ENCODE measurements at regions not wholly inside any gene's neighbourhood (a gene's known extent, or its start where the extent isn't known, plus 50 kb on each side); places are given as distances from the start of the nearest gene placed in this dataset.
A peak's percentile ranks its signal among the peaks of the same experiment; 100 is the strongest.

DNA sequence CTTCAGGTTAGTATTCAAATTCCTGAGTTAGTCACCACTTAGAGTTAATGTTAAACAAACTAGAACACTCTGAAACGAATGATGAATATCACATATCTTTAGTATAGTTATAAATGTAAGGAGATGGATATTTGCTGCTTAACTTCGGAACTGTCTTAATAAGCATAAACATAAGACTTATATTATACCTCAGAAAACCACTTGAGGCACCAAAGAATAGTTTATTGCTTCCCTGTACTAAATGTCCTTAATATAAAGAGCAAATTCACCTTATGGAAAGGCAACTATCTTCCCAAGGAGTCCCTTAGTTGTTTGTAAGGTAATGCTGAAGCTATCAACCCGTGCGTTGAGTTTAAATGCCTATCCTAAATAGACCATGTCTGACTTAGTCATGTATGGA is 300.0 kb upstream of the ADAMTSL1 start:
- TF ChIP-seq CTCF (conservative IDR thresholded peaks at IDR 0.05), result peak; percentile 25; the same call in 1 of the 2 replicates
- TF ChIP-seq ZFX (IDR thresholded peaks at IDR 0.05), result no peak
- H3K27ac ChIP-seq, result no peak overlapping the region

DNA sequence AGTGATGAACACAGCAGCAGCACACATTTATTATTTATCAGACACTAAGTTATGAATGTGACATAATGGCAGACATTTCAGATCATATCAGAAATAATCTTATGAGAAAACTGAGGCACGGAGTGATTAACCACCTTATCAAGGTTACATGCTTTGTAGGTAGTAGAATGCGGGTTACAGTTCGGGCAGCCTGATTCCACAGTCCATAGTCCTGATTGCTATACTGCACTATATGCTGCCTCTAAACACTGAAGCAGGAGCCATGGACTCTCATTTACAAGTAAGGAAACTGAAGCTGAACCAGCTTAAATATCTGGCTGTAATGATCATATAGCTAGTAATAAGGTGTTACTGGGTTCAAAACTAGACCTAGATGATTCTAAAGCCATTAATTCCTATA is 291.3 kb upstream of the ADAMTSL1 start:
- TF ChIP-seq ZFX (IDR thresholded peaks at IDR 0.05) (no peak), CTCF (conservative IDR thresholded peaks at IDR 0.05) (no peak)
- no peak overlapping the region for H3K27ac ChIP-seq

- H3K27ac ChIP-seq, result no peak overlapping the region
- TF ChIP-seq CTCF (conservative IDR thresholded peaks at IDR 0.05), result no peak
- TF ChIP-seq ZFX (IDR thresholded peaks at IDR 0.05), result no peak
Measured at GRCh38 chr9:18183974-18184373, 290.0 kb upstream of the ADAMTSL1 start.

GRCh38 chr9:18184401-18184800 is 289.6 kb upstream of the ADAMTSL1 start:
- TF ChIP-seq CTCF (conservative IDR thresholded peaks at IDR 0.05) (no peak), ZFX (IDR thresholded peaks at IDR 0.05) (no peak)
- H3K27ac ChIP-seq, result no peak overlapping the region

GRCh38 chr9:18185196-18185595 is 288.8 kb upstream of the ADAMTSL1 start:
- TF ChIP-seq CTCF (conservative IDR thresholded peaks at IDR 0.05) (no peak), ZFX (IDR thresholded peaks at IDR 0.05) (no peak)
- H3K27ac ChIP-seq, result no peak overlapping the region

DNA sequence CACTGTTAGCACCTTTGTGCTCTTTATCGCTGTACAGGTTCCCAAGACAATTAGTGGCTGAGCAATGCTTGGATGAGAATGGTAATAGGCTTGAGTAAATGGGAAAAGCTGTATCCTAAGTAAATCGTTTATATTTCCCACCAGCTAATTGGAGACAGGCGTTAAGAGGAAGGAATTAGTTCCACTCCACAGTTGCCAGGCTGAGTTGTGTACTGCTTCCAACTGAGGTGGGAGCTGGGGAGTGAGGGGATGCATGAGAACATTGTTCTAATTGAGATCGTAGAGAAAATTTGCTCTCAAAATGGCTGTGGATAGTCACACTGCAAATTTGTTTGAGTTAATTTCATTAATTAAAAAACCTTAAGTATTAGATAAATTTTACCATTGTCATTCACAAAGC is 285.0 kb upstream of the ADAMTSL1 start:
- no peak overlapping the region for H3K27ac ChIP-seq
- no peak for TF ChIP-seq CTCF (conservative IDR thresholded peaks at IDR 0.05)
- TF ChIP-seq ZFX (IDR thresholded peaks at IDR 0.05), result no peak

DNA sequence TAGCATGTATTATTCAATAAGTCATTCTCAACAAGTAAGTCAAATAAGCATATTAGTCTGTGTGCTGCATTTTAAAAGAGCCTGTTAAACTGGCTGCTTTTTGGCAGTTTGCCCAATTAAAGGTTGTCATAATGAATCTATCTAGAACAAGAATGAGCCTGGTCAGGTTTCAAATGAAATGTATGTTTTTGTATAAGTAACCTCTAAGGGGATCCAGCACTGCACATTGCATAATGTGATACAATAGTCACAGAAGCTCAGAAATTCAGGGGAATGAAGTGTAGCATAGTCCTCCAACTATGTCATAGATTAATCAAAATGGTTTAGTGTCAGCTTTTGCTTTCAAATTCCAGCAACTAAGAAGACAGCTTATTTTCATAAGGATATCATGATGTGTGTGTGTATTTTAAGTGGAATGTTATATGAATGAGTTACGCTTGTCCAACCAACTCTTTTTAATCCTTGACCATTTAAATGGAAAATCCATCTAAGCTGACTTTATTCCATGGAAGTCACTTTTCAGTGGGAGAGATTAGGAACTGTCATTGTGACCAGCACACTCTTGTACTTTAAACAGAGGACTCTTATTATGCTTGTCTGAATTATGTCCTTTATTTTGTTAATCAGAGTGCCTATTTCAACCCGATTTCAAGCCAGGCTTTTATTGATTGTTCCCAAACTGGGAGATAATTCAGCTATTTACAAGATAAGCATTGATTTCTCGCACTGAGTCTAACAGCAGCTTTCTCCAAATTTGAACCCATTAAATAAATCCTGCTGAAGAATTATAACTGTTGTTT is 283.9 kb upstream of the ADAMTSL1 start:
- TF ChIP-seq ZFX (IDR thresholded peaks at IDR 0.05) (no peak), CTCF (conservative IDR thresholded peaks at IDR 0.05) (no peak)
- H3K27ac ChIP-seq, result no peak overlapping the region

Data from C4-2B (cell line).